T-cell (primary cell): ENCODE measurements at regions not wholly inside any gene's neighbourhood (a gene's known extent, or its start where the extent isn't known, plus 50 kb on each side); places are given as distances from the start of the nearest gene placed in this dataset.

Experiments
- ATAC-seq, 4 experiments: fragments of 200-7000 bp in 3 of 4; fragments of 150-1000 bp in 1 of 4; cut with Tn5 transposase; replicated peaks in 1 of 4; 1 replicate in 3 of 4; 2 replicates in 1 of 4; pipeline ENCODE4 v1.10.0; 2021; ENCODE audit warnings: moderate library complexity in 3 of 4, mild to moderate bottlenecking in 2 of 4, moderate number of reproducible peaks in 1 of 4
- CTCF ChIA-PET, 2 donors: fragments of 300-600 bp; sonication (Branson Sonifier 250); formaldehyde crosslinking; loops; one replicate each; lab custom pipeline; 2022; ENCODE audit warnings: antibody characterized with exemption in 2 of 2; lab: Charles Lee
- POLR2A ChIA-PET, 2 donors: fragments of 300-600 bp; sonication (Branson Sonifier 250); formaldehyde crosslinking; loops; one replicate each; lab custom pipeline; 2022; ENCODE audit warnings: antibody characterized with exemption in 2 of 2; lab: Charles Lee
- DNase-seq, 35 experiments: peaks; one replicate each; pipeline versions ENCODE4 v3.0.0 to v3.0.0-alpha.2; 2013 to 2023
- H3K27ac ChIP-seq: one replicate; pipeline ENCODE4 v1.5.1; 2013; ENCODE audit warnings: low read length
- H3K27me3 ChIP-seq, 2 experiments: replicated peaks in 1 of 2; 1 replicate in 1 of 2; 2 replicates in 1 of 2; pipeline versions ENCODE4 v1.6.1 to v1.7.0; 2013; ENCODE audit warnings: low read length in 1 of 2, mixed read lengths in 1 of 2; ENCODE audit not compliant: control insufficient read depth in 2 of 2, insufficient read depth in 2 of 2; ENCODE audit errors: extremely low read depth in 1 of 2
- H3K36me3 ChIP-seq, 2 donors: 1 replicate in 1 of 2; 2 replicates in 1 of 2; pipeline versions ENCODE4 v1.6.1 to v1.7.0; 2013; ENCODE audit warnings: low read length in 1 of 2; ENCODE audit not compliant: control insufficient read depth in 2 of 2, insufficient read depth in 1 of 2; ENCODE audit errors: extremely low read depth in 1 of 2
- H3K4me1 ChIP-seq, 2 experiments: 1 replicate in 1 of 2; 2 replicates in 1 of 2; pipeline versions ENCODE4 v1.6.1 to v1.7.0; 2013; ENCODE audit warnings: low read length in 2 of 2, mixed read lengths in 1 of 2; ENCODE audit not compliant: insufficient read depth in 2 of 2, control insufficient read depth in 1 of 2; ENCODE audit errors: extremely low read depth in 1 of 2
- H3K4me3 ChIP-seq, 2 donors: 1 replicate in 1 of 2; 2 replicates in 1 of 2; pipeline versions ENCODE4 v1.5.1 to v1.7.0; 2013; ENCODE audit warnings: mild to moderate bottlenecking in 2 of 2, low read length in 1 of 2, moderate library complexity in 1 of 2; ENCODE audit not compliant: control insufficient read depth in 1 of 2; ENCODE audit errors: extremely low read depth in 1 of 2
- H3K9me3 ChIP-seq: 2 replicates; pipeline ENCODE4 v1.7.0; 2013
- H3K27ac Mint-ChIP-seq, 2 donors: one replicate each; pipeline ENCODE4 v1.8.0; 2020 to 2021; ENCODE audit warnings: mild to moderate bottlenecking in 2 of 2, mixed read lengths in 2 of 2
- H3K27me3 Mint-ChIP-seq, 2 donors: one replicate each; pipeline ENCODE4 v1.8.0; 2021 to 2022; ENCODE audit warnings: mixed read lengths in 2 of 2
- H3K36me3 Mint-ChIP-seq: one replicate; pipeline ENCODE4 v1.8.0; 2021; ENCODE audit warnings: mixed read lengths
- H3K4me1 Mint-ChIP-seq, 3 donors: one replicate each; pipeline ENCODE4 v1.8.0; 2020 to 2022; ENCODE audit warnings: mixed read lengths in 3 of 3, mild to moderate bottlenecking in 1 of 3
- H3K4me3 Mint-ChIP-seq, 3 donors: one replicate each; pipeline ENCODE4 v1.8.0; 2020 to 2022; ENCODE audit warnings: mild to moderate bottlenecking in 3 of 3, mixed read lengths in 3 of 3, moderate library complexity in 3 of 3
- H3K9me3 Mint-ChIP-seq, 3 donors: one replicate each; pipeline ENCODE4 v1.8.0; 2020 to 2022; ENCODE audit warnings: mixed read lengths in 3 of 3
- WGBS: methylation state at CpG from one replicate; pipeline ENCODE4 v1.1.5; 2013; ENCODE audit warnings: missing lambda C conversion rate; ENCODE audit not compliant: insufficient coverage; 5-methylcytosine and 5-hydroxymethylcytosine counted together

GRCh38 chr2:222120933-222121332 lies 177.9 kb downstream of the PAX3 start:
- no peak overlapping the region for H3K27ac ChIP-seq
- no peaks in the 10 kb centered on the region for H3K36me3 Mint-ChIP-seq
- ATAC-seq, result no peak
- ChIA-PET POLR2A (no interaction called here), CTCF (no interaction called here)
- H3K4me3 Mint-ChIP-seq, result no peak overlapping the region
- no peaks in the 10 kb centered on the region for H3K27me3 ChIP-seq
- no peaks in the 10 kb centered on the region for H3K4me1 Mint-ChIP-seq
- no peaks in the 10 kb centered on the region for H3K9me3 ChIP-seq
- no peaks in the 10 kb centered on the region for H3K27me3 Mint-ChIP-seq
- no peaks in the 10 kb centered on the region for H3K36me3 ChIP-seq
- no peak overlapping the region for H3K27ac Mint-ChIP-seq
- no peak overlapping the region for H3K4me3 ChIP-seq
- H3K4me1 ChIP-seq, result no peaks in the 10 kb centered on the region
- DNase-seq, result no peak
- no peaks in the 10 kb centered on the region for H3K9me3 Mint-ChIP-seq

- no peak overlapping the region for H3K27ac Mint-ChIP-seq
- Histone ChIP-seq H3K4me3 (no peak overlapping the region), H3K4me1 (no peaks in the 10 kb centered on the region), H3K36me3 (no peaks in the 10 kb centered on the region), H3K9me3 (no peaks in the 10 kb centered on the region), H3K27me3 (no peaks in the 10 kb centered on the region), H3K27ac (no peak overlapping the region)
- H3K36me3 Mint-ChIP-seq, result no peaks in the 10 kb centered on the region
- ChIA-PET CTCF (no interaction called here), POLR2A (no interaction called here)
- no peak overlapping the region for H3K4me3 Mint-ChIP-seq
- H3K27me3 Mint-ChIP-seq, result no peaks in the 10 kb centered on the region
- H3K4me1 Mint-ChIP-seq, result no peaks in the 10 kb centered on the region
- peaks cover 0 to 3% (median 0%) of the 10 kb centered on the region in 3 donors for H3K9me3 Mint-ChIP-seq
- 72% methylated on average over 2 of the region's 3 CpGs for WGBS
- no peak for DNase-seq
- ATAC-seq, result no peak
These were observed 183.5 kb downstream of the PAX3 start for GRCh38 chr2:222115296-222115695.

- no peaks in the 10 kb centered on the region for H3K4me1 ChIP-seq
- no peaks in the 10 kb centered on the region for H3K9me3 Mint-ChIP-seq
- WGBS, result 50% methylated on average over 1 of the region's 4 CpGs
- H3K36me3 ChIP-seq, result no peaks in the 10 kb centered on the region
- H3K27me3 ChIP-seq, result no peaks in the 10 kb centered on the region
- H3K36me3 Mint-ChIP-seq, result no peaks in the 10 kb centered on the region
- no peaks in the 10 kb centered on the region for H3K4me1 Mint-ChIP-seq
- H3K27ac ChIP-seq, result no peak overlapping the region
- H3K27ac Mint-ChIP-seq, result no peak overlapping the region
- POLR2A ChIA-PET, result no interaction called here
- ATAC-seq (no peak), DNase-seq (no peak)
- no peaks in the 10 kb centered on the region for H3K27me3 Mint-ChIP-seq
- CTCF ChIA-PET, result no interaction called here
- no peaks in the 10 kb centered on the region for H3K9me3 ChIP-seq
- H3K4me3 Mint-ChIP-seq, result no peak overlapping the region
- H3K4me3 ChIP-seq, result no peak overlapping the region
These were observed 189.7 kb downstream of the PAX3 start for GRCh38 chr2:222108957-222109585.

GRCh38 chr2:222108497-222108896 lies 190.3 kb downstream of the PAX3 start:
- no CpG with 5 or more reads among the region's 3 CpGs for WGBS
- no peaks in the 10 kb centered on the region for H3K36me3 Mint-ChIP-seq
- no peaks in the 10 kb centered on the region for H3K4me1 ChIP-seq
- H3K27me3 ChIP-seq, result no peaks in the 10 kb centered on the region
- H3K4me3 ChIP-seq, result no peak overlapping the region
- H3K27ac ChIP-seq, result no peak overlapping the region
- DNase-seq, result no peak
- H3K36me3 ChIP-seq, result no peaks in the 10 kb centered on the region
- no peaks in the 10 kb centered on the region for H3K27me3 Mint-ChIP-seq
- no peaks in the 10 kb centered on the region for H3K9me3 Mint-ChIP-seq
- H3K9me3 ChIP-seq, result no peaks in the 10 kb centered on the region
- POLR2A ChIA-PET, result no interaction called here
- no peak for ATAC-seq
- no peaks in the 10 kb centered on the region for H3K4me1 Mint-ChIP-seq
- CTCF ChIA-PET, result no interaction called here
- H3K27ac Mint-ChIP-seq, result no peak overlapping the region
- no peak overlapping the region for H3K4me3 Mint-ChIP-seq

- H3K9me3 Mint-ChIP-seq, result no peaks in the 10 kb centered on the region
These were observed 193.8 kb downstream of the PAX3 start for GRCh38 chr2:222105046-222105445.

GRCh38 chr2:222102575-222103349 lies 196.0 kb downstream of the PAX3 start:
- ChIA-PET CTCF (no interaction called here), POLR2A (no interaction called here)
- Mint-ChIP-seq H3K9me3 (peaks cover 0 to 3% (median 0%) of the 10 kb centered on the region in 3 donors), H3K4me3 (no peak overlapping the region), H3K27me3 (peaks cover 0 to 3% of the 10 kb centered on the region in 2 donors), H3K27ac (no peak overlapping the region), H3K4me1 (no peaks in the 10 kb centered on the region), H3K36me3 (no peaks in the 10 kb centered on the region)
- H3K4me1 ChIP-seq, result no peaks in the 10 kb centered on the region
- H3K9me3 ChIP-seq, result no peaks in the 10 kb centered on the region
- H3K36me3 ChIP-seq, result no peaks in the 10 kb centered on the region
- no peak for DNase-seq
- WGBS, result no CpG with 5 or more reads among the region's 4 CpGs
- H3K27me3 ChIP-seq, result no peaks in the 10 kb centered on the region
- no peak overlapping the region for H3K27ac ChIP-seq
- H3K4me3 ChIP-seq, result no peak overlapping the region
- no peak for ATAC-seq

More at GRCh38 chr2:222105046-222105445, 193.8 kb downstream of the PAX3 start:
- H3K27ac Mint-ChIP-seq, result no peak overlapping the region
- ChIA-PET CTCF (no interaction called here), POLR2A (no interaction called here)
- no peaks in the 10 kb centered on the region for H3K36me3 Mint-ChIP-seq
- no peaks in the 10 kb centered on the region for H3K36me3 ChIP-seq
- no peaks in the 10 kb centered on the region for H3K4me1 Mint-ChIP-seq
- no peaks in the 10 kb centered on the region for H3K27me3 Mint-ChIP-seq
- H3K27ac ChIP-seq, result no peak overlapping the region
- 100% methylated on average over 1 of the region's 1 CpG for WGBS
- no peak for DNase-seq
- no peak for ATAC-seq
- H3K4me3 ChIP-seq, result no peak overlapping the region
- no peaks in the 10 kb centered on the region for H3K9me3 ChIP-seq
- no peaks in the 10 kb centered on the region for H3K27me3 ChIP-seq
- no peaks in the 10 kb centered on the region for H3K4me1 ChIP-seq
- H3K4me3 Mint-ChIP-seq, result no peak overlapping the region
